Activated T-helper 2 cell treated with anti-CD3 and anti-CD28 coated beads, Interferon-gamma antibody, Interleukin-2, Interleukin-4, amounts not matched to agents 10 μg/mL and 5 μg/mL and 100 μg/mL, durations not matched to agents 14 hours and 24 hours and 36 hours (primary cell): ENCODE measurements at regions not wholly inside any gene's neighbourhood (a gene's known extent, or its start where the extent isn't known, plus 50 kb on each side); places are given as distances from the start of the nearest gene placed in this dataset.

ENCODE experiments used
- DNase-seq: peaks from one replicate; pipeline ENCODE4 v3.0.0; 2021; ENCODE audit warnings: low spot score
- H3K27ac Mint-ChIP-seq: one replicate; pipeline ENCODE4 v1.8.0; 2021; ENCODE audit warnings: mixed read lengths
- H3K27me3 Mint-ChIP-seq: one replicate; pipeline ENCODE4 v1.8.0; 2021; ENCODE audit warnings: low read depth, mixed read lengths
- H3K36me3 Mint-ChIP-seq: one replicate; pipeline ENCODE4 v1.8.0; 2021; ENCODE audit warnings: low read depth, mixed read lengths
- H3K4me1 Mint-ChIP-seq: one replicate; pipeline ENCODE4 v1.8.0; 2021; ENCODE audit warnings: low read depth, mixed read lengths
- H3K4me3 Mint-ChIP-seq: one replicate; pipeline ENCODE4 v1.8.0; 2021; ENCODE audit warnings: low read depth, mild to moderate bottlenecking, moderate library complexity, mixed read lengths
- H3K9me3 Mint-ChIP-seq: one replicate; pipeline ENCODE4 v1.8.0; 2021; ENCODE audit warnings: mixed read lengths
- intact Hi-C: fragments of 100-400 bp; cut with micrococcal nuclease; formaldehyde crosslinking; loops from one replicate; pipeline ENCODE4 v1.15.1; 2023

DNA sequence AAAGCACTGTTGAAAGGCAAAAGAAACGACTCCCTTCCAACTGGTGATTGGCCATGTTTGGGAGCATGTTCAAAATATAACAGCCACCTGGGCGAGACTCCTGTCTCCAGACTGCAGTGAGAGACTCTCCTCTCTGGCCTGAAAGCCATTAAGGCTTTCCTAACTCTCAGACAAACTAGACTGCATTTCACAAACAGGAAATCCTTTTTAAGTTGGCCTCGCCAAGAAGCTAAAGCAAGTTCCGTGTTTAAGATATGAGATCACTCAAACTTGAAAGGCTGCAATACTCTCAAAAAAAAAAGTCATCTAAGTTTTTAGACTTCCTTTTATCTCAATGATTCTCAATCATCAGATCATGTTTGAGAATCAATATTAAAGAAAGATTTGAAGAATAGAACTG, 117.0 kb downstream of the TFAP2A start:
- Mint-ChIP-seq H3K4me1 (no peaks in the 10 kb centered on the region), H3K4me3 (no peak overlapping the region), H3K27me3 (no peaks in the 10 kb centered on the region), H3K36me3 (no peaks in the 10 kb centered on the region), H3K9me3 (no peaks in the 10 kb centered on the region), H3K27ac (no peak overlapping the region)
- no peak for DNase-seq
- intact Hi-C loops, result no loop called here

GRCh38 chr6:10278746-10279145, 136.1 kb downstream of the TFAP2A start:
- DNase-seq, result no peak
- intact Hi-C loops, result no loop called here
- Mint-ChIP-seq H3K27ac (no peak overlapping the region), H3K4me3 (no peak overlapping the region), H3K36me3 (no peaks in the 10 kb centered on the region), H3K27me3 (no peaks in the 10 kb centered on the region), H3K4me1 (no peaks in the 10 kb centered on the region), H3K9me3 (peaks cover 4% of the 10 kb centered on the region)

GRCh38 chr6:10276660-10277287, 138.1 kb downstream of the TFAP2A start:
- intact Hi-C loops, result no loop called here
- Mint-ChIP-seq H3K4me3 (no peak overlapping the region), H3K4me1 (no peaks in the 10 kb centered on the region), H3K36me3 (no peaks in the 10 kb centered on the region), H3K27me3 (no peaks in the 10 kb centered on the region), H3K9me3 (peaks cover 4% of the 10 kb centered on the region), H3K27ac (no peak overlapping the region)
- DNase-seq, result no peak

- Mint-ChIP-seq H3K4me3 (no peak overlapping the region), H3K36me3 (no peaks in the 10 kb centered on the region), H3K27ac (no peak overlapping the region), H3K4me1 (no peaks in the 10 kb centered on the region), H3K27me3 (no peaks in the 10 kb centered on the region), H3K9me3 (peaks cover 4% of the 10 kb centered on the region)
- intact Hi-C loops, result no loop called here
- no peak for DNase-seq
These were observed 138.8 kb downstream of the TFAP2A start for GRCh38 chr6:10276106-10276505.

- H3K27me3 Mint-ChIP-seq, result no peaks in the 10 kb centered on the region
- H3K9me3 Mint-ChIP-seq, result peaks cover 2% of the 10 kb centered on the region
- H3K4me3 Mint-ChIP-seq, result no peak overlapping the region
- DNase-seq, result no peak
- H3K36me3 Mint-ChIP-seq, result no peaks in the 10 kb centered on the region
- no peaks in the 10 kb centered on the region for H3K4me1 Mint-ChIP-seq
- intact Hi-C loops, result no loop called here
- no peak overlapping the region for H3K27ac Mint-ChIP-seq
These were observed 142.3 kb downstream of the TFAP2A start for GRCh38 chr6:10272591-10272990.

GRCh38 chr6:10271982-10272381, 142.9 kb downstream of the TFAP2A start:
- Mint-ChIP-seq H3K9me3 (no peaks in the 10 kb centered on the region), H3K4me1 (no peaks in the 10 kb centered on the region), H3K27ac (no peak overlapping the region), H3K4me3 (no peak overlapping the region), H3K27me3 (no peaks in the 10 kb centered on the region), H3K36me3 (no peaks in the 10 kb centered on the region)
- intact Hi-C loops, result no loop called here
- no peak for DNase-seq

GRCh38 chr6:10269814-10270472, 144.9 kb downstream of the TFAP2A start:
- H3K4me3 Mint-ChIP-seq, result no peak overlapping the region
- H3K27ac Mint-ChIP-seq, result no peak overlapping the region
- no peaks in the 10 kb centered on the region for H3K27me3 Mint-ChIP-seq
- H3K9me3 Mint-ChIP-seq, result no peaks in the 10 kb centered on the region
- no peak for DNase-seq
- no peaks in the 10 kb centered on the region for H3K4me1 Mint-ChIP-seq
- H3K36me3 Mint-ChIP-seq, result no peaks in the 10 kb centered on the region
- intact Hi-C loops, result no loop called here

GRCh38 chr6:10268611-10269310, 146.1 kb downstream of the TFAP2A start:
- no peaks in the 10 kb centered on the region for H3K27me3 Mint-ChIP-seq
- no peaks in the 10 kb centered on the region for H3K9me3 Mint-ChIP-seq
- intact Hi-C loops, result no loop called here
- H3K4me1 Mint-ChIP-seq, result no peaks in the 10 kb centered on the region
- no peak overlapping the region for H3K27ac Mint-ChIP-seq
- no peaks in the 10 kb centered on the region for H3K36me3 Mint-ChIP-seq
- DNase-seq, result no peak
- no peak overlapping the region for H3K4me3 Mint-ChIP-seq

DNA sequence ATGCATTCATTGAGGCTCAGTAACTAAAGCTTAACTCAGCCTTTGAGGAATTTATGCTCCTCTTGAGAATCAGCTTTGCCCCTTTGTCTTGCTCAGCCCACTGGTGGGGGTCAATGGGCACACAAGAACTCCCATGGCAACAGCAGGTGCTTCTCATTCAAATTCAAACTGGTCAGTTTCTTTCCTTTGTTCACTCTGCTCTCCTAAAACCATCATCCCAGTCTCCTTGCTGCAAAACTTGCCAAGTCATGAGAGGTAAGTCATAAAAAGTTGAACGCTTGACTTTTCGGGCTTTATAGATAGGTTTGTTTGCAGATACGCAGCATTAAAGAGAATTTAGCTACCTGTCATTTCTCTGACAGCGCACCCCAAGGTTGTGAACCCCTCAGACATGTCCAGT, 146.8 kb downstream of the TFAP2A start:
- Mint-ChIP-seq H3K27me3 (no peaks in the 10 kb centered on the region), H3K27ac (no peak overlapping the region), H3K36me3 (no peaks in the 10 kb centered on the region), H3K4me3 (no peak overlapping the region), H3K4me1 (no peaks in the 10 kb centered on the region), H3K9me3 (no peaks in the 10 kb centered on the region)
- intact Hi-C loops, result no loop called here
- DNase-seq, result no peak

GRCh38 chr6:10266462-10266861, 148.4 kb downstream of the TFAP2A start:
- no peak overlapping the region for H3K4me3 Mint-ChIP-seq
- no peaks in the 10 kb centered on the region for H3K4me1 Mint-ChIP-seq

GRCh38 chr6:10266061-10266460, 148.8 kb downstream of the TFAP2A start:
- DNase-seq, result no peak
- Mint-ChIP-seq H3K27me3 (no peaks in the 10 kb centered on the region), H3K9me3 (no peaks in the 10 kb centered on the region), H3K36me3 (no peaks in the 10 kb centered on the region), H3K27ac (no peak overlapping the region), H3K4me3 (no peak overlapping the region), H3K4me1 (no peaks in the 10 kb centered on the region)
- intact Hi-C loops, result no loop called here

More at GRCh38 chr6:10266462-10266861, 148.4 kb downstream of the TFAP2A start:
- Mint-ChIP-seq H3K27me3 (no peaks in the 10 kb centered on the region), H3K36me3 (no peaks in the 10 kb centered on the region), H3K9me3 (no peaks in the 10 kb centered on the region), H3K27ac (no peak overlapping the region)
- DNase-seq, result no peak
- intact Hi-C loops, result no loop called here

GRCh38 chr6:10262505-10262904, 152.4 kb downstream of the TFAP2A start:
- Mint-ChIP-seq H3K4me3 (no peak overlapping the region), H3K36me3 (no peaks in the 10 kb centered on the region), H3K9me3 (no peaks in the 10 kb centered on the region), H3K4me1 (no peaks in the 10 kb centered on the region), H3K27ac (no peak overlapping the region), H3K27me3 (no peaks in the 10 kb centered on the region)
- intact Hi-C loops, result no loop called here
- DNase-seq, result no peak

DNA sequence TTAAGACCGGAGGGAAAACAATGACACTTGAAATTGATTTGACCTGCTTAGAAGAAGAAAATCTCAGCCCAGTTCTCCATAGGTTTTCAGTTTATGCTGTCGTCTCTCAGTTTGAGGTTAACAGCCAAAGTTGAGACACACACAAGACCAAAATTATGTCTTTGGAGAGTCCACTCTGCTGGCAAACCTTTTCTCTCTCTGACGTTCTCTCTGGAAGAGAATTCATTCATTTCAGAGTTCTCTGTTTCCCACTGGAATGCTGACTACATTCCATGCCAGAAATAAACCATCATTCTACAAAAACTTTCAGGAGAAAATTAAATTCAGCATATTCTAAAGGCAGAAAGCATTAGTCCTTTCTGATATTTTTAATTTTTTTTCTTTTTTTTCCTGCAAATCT, 155.2 kb downstream of the TFAP2A start:
- Mint-ChIP-seq H3K4me3 (no peak overlapping the region), H3K36me3 (no peaks in the 10 kb centered on the region), H3K4me1 (no peaks in the 10 kb centered on the region), H3K27ac (no peak overlapping the region), H3K27me3 (no peaks in the 10 kb centered on the region), H3K9me3 (no peaks in the 10 kb centered on the region)
- intact Hi-C loops, result loop anchor here (10.0 kb wide), 1 partner anchor 165 kb away; no protein-coding TSS in a partner anchor
- DNase-seq, result no peak
